ENCODE measurements at regions not wholly inside any gene's neighbourhood (a gene's known extent, or its start where the extent isn't known, plus 50 kb on each side); places are given as distances from the start of the nearest gene placed in this dataset.
A peak's percentile ranks its signal among the peaks of the same experiment; 100 is the strongest.

DNA sequence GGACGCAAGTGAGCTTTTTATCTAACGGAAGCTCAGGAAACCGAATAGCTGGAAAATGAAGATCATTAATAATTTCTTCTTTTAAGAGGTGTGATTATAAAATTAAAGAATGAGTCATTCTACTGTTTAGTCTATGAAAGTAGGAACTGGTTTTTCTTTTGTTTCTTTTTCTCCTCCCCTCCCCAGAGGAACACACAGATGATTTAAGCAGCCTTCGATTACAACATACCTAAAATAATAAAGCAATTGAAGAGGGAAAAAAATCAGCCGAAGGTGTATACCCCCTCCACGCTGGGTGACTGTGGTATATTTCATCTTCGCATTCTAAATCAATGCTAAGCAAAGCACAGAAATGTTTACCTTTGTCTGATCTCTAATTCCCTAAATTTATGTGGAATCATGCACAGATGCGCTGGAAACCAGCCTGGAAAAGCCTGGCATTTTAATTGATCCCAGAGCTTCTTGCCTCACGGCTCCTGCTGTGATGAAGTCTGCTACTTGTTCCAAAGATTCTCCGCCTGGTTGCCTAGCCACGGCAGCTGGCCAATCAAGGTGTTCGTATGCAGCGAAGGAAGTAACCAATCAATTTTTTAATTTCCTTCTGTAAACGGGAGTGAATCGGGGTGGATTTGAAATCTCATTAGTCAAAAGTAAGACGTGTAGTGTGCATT lies 133.9 kb downstream of the FANCF start:
- peak; percentile 49 for DNase-seq (ENCODE audit: low spot score)

DNA sequence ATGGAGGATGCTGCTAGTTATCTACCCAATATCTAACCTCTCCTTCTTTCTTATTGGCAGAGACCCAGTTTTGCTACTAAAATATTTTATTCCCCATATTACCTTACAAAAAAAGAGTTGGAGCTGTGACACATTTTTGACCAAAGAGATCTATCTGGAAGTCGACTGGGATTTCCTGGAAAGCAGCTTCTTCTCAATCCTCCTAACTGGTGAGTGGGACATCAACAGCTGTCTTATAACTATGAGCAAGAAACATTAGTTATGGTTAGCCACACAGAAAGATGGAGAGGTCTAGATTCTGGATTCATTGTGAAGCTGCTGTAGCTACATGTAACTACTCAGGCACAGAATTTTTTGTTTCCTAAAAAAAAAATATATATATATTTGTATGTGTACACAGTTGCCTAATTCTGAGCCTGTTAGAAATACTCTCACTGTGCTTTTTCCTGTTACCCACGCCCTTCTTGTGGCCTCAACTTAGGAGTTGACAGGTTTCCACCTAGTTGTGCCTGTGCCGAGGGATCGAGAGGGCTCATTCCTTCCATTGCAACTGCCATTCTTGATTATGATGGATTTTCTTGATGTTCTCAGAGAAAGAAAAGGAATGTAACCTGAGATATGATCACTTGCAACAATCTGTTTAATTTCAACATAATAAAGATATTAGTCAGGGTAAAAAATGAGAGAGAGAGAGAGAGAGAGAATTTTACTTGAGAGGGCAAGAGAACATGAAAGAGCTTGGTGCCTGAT lies 142.0 kb downstream of the SLC17A6 start:
- no peak for DNase-seq (ENCODE audit: low spot score)

DNA sequence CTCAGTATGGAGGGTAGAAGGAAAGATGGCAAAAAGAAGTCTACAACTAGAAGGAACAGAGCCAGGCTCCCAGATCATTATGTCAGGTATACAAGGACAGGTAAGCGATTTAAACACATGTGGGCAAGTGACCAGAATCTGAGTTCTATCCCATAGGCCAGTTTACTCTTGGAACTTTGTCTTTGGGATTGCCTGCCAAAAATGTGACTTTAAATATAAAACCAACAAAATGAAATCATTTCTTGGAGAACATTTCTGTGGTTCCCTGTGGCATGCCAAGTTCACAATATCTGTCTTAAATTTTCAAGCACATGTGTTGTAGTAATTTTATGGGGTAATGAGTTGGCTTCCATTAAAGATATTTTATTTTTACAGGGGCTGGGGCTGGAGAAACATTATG lies 141.0 kb downstream of the SLC17A6 start:
- DNase-seq (ENCODE audit: low spot score), result no peak

DNA sequence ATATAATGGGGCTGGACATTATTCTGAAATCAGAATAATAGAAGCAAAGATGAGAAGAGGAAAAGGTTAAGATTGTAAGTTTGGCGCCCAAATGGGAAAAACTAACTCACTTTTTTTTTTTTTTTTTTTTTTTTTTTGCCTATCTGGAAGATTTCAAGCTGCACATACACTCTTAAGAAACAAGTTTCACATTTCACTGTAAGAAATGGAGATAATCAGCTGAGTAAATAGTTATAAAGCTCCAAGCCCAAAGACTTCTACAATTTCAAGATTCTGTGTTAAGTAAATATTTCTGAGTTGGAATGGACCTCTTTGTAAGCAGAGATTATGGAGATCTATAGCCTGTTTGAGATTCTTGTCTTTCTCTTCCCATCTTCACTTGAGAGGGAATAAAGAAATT lies 140.0 kb downstream of the SLC17A6 start:
- no peak for DNase-seq (ENCODE audit: low spot score)

DNA sequence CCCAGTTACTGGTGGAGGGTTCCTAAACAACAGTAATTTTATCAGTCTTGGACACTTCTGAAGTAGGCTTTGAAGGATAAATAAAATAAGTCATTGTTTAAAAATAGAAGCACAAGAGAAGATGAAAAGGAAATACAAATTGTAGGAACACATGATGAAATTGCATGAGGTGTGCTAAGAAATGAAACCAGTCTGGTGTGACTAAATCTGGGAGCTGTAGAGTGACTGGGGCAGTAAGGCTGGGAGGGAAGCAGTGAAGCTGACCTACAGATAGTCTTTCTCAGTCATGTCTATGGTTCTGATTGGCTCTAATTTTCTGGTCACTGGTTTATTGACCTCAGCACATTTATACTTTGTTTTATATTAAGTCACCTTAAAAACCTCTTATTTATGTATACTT lies 139.1 kb downstream of the SLC17A6 start:
- no peak for DNase-seq (ENCODE audit: low spot score)

DNA sequence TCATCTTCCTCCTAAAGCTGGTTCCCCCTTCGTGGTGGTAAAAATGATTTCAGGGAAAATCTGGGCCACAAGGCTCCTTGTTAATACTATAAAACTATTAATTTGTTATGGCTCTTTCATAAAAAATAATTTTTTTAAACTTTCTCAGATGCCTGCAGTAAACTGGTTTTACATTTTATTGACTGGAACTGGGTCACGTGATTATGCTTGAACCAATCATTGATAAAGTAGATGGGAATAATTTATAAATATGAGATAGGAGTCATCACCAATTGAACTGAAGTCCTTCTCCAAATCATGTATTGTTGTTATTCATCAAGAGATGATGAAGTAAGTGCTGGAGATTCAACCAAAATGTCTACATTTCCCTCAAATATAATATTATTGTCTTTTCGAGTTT lies 138.4 kb downstream of the SLC17A6 start:
- DNase-seq (ENCODE audit: low spot score), result no peak

DNA sequence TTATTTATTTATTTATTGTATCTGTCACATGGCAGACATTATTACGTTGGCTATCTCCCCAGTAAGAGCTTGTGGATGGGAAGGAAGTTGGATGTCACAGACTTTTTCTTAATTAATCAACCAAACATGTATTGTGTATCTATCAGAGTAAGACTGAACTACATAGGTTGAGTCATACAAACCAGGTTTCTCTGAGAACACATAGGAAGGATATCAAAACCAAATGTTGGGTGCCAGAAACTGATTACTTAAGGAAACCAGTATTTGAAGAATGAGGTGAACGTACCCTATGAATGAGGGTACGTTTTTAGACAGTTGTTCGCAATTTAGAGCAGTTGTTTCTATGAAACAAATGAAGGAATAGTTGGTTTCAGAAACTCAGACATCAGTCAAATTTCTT lies 136.4 kb downstream of the SLC17A6 start:
- DNase-seq (ENCODE audit: low spot score), result no peak

DNA sequence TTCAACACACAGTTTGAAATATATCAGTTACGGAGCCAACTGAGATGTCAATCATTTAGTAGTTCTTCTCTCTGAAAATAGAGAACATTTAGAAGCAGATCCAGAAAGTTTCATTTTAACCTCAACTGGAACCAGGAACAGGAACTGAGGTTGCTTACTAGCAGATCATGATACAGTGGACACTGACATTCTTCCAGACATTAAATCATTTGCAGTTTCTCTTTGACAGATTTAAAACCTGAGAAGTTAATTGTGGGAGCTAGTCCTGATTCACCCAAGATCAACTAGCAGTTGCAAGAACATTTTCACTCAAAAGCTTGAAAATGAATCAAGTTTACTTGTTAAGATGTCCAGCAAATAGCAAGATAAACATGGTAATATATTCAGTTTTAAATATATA lies 135.4 kb downstream of the SLC17A6 start:
- no peak for DNase-seq (ENCODE audit: low spot score)

DNA sequence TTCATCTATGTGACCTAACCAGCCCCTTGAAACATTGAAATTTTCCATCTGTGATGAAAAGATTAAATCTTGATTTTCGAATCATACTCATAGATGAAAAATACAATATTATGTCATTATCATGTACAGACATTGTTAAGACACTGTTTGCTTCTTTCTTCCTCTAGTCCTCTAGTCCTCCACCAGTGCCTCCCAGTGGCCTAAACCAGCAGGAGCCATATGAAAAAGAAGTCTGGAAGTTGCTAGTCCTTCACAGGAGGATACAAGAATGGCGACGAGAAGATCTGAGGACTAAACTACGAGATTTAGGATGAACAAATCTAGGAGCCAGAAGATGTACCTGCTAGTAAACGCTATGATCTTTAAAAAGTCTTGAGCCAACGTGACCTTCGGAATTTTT lies 134.1 kb downstream of the SLC17A6 start:
- no peak for DNase-seq (ENCODE audit: low spot score)

DNA sequence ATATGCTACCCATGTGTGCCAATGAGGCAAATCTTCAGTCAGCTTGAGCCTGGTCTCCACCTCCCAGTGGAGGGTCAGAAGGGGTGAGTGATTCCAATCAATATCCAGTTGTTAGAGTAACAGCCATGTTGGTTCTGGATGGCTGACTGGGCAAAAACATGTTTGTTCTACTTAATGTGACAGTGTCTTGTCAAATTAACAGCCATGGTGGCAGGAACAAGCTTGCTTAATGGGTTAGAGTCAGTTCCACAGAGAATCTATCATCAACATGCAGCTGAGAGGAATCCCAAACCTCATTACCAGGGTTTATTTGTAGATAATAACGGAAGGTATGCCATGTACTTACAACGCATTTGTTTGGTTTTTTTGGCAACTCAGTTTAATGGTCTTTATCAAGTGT lies 133.2 kb downstream of the SLC17A6 start:
- no peak for DNase-seq (ENCODE audit: low spot score)

DNA sequence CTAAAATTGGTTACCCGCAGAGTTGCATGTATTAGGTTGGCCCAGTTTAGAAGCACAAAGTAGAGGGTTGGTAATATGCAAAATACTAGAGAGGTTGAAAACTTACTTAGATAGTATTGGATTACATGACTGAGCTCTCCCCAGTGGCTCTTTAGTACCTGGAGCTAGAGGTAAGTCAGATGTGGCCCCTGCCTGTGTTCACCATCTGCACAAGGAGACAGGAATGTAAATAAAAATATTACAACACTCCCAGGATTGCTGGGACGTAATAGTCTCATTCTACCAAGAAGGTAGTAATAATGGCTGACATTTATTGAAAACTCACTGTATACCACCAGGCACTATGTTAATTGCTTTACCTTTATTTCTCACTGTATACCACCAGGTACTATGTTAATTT lies 129.6 kb downstream of the SLC17A6 start:
- DNase-seq (ENCODE audit: low spot score), result no peak

DNA sequence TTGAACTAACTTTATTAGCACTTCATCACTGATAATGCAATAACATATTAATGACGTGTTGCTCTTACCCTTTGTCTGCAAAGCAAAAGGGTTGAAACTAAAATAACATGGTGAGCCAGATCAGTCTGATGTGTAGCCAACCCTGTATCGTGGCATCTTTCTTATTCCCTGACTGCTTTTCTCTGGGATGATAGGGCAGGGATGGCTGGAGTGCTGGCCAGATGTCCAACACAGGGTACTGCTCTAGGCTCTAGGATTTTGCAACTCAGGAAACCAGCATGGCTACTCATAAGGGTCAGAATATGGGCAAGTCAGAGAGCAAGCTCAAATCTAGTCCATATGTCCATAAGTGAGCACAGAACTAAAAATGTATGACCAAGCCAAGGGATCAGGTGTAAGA lies 129.1 kb downstream of the SLC17A6 start:
- no peak for DNase-seq (ENCODE audit: low spot score)

DNA sequence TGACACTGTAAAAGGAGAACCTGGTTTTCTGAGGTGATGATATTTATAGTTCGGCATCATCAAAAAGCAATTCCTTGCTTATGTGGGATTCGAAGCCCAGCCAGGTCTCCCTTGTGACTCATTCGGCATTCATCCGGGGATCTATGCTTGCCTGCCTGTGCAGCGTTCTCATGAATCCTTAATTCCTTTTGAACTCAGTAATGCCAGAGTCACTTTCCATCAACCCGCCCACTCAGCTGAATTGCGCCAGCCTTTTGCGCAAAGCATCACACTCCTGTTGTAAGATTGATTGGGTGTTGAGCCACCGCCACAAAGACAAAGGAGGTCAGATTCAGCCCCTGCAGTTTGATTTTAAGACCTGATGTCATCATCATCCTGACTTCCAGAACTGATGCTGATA lies 128.6 kb downstream of the SLC17A6 start:
- DNase-seq (ENCODE audit: low spot score), result peak; percentile 5

DNA sequence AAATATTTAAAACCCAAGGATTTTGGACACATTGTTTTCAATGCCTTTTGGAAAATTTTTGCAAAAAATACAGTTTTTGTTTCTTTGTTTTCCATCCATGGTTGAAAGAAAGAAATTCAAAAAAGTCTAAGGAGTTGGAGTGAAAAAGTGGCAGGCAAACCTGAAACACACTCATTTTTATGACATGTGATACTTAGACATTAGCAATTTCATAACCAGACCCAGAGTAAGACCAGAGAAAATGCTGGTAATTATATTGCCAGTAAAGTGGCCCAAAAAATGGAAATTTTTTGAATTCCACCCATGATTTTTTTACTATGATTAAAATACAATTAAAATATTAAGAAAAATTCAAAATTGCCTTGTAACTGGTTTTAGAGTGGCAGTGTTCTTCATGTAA lies 128.2 kb downstream of the SLC17A6 start:
- no peak for DNase-seq (ENCODE audit: low spot score)

DNA sequence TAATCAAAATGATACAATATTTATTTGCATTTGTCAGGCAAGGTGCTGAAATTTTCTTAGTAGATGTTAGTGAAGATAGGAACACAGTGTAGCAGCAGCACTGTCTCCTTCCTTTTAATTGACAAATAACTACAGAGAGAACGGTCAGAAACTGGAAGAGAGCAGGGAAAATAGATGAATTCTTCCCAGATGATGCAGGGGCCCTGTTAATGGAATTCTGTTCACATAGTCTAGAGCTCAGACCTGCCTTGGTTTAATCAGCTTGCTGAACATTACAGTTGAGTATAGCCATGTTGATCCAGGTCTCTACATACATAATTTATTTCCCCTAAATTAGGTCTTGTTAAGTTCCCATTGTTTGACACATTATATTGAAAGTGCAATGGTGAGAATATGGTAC lies 127.4 kb downstream of the SLC17A6 start:
- no peak for DNase-seq (ENCODE audit: low spot score)

DNA sequence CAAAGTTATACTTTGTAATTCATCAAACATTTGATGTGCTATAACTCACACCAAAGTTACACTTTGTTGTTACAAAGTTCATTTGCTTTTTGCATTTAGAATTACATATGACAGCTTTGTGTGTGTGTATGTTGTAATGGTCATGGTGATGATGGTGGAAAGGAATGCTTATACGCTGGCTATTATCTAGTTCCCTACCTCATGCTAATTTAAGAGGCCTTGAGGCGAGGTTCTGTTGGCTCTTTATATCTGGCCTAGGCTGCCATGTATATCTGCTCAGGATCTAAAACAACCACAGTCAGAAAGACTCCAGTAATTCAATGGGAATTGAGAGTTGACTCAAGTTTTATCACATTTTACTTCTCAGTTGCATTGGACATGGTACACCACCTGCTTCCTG lies 123.4 kb downstream of the SLC17A6 start:
- no peak for DNase-seq (ENCODE audit: low spot score)

DNA sequence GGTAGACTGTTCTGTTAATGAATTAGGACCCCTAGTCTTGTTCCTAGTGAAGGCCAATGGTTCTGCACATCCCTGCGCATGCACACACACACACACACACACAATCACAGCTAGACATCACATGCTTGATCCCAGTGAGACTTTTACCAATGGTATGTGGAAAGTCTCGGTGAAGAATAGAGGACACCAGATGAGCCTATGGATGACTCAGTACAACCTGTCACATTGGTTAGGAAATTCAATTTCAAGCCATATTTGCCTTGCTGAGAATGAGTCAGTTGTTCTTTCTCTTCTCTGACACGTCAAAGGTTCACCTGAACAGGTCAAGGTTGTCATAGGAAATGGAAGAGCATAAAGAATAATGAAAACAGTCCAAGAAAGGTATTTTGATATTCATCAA lies 122.0 kb downstream of the SLC17A6 start:
- DNase-seq (ENCODE audit: low spot score), result no peak

DNA sequence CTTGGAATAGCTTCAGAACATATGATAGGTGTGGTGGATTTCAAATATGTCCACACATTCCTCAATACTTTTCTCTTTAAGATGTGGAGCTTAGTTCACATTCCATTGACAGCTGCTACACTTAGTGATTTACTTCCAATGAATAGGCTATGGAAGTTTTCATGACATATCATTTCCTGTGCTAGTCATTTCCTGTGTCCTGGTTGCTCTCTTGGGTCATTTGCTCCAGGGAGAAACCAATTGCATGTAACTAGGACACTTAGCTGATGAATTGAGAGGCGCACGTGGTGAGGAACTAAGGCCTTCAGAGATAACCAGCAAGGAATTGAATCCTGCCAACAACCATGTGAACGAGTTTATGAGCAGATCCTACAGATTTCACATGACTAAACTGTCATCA lies 120.9 kb downstream of the SLC17A6 start:
- DNase-seq (ENCODE audit: low spot score), result no peak

DNA sequence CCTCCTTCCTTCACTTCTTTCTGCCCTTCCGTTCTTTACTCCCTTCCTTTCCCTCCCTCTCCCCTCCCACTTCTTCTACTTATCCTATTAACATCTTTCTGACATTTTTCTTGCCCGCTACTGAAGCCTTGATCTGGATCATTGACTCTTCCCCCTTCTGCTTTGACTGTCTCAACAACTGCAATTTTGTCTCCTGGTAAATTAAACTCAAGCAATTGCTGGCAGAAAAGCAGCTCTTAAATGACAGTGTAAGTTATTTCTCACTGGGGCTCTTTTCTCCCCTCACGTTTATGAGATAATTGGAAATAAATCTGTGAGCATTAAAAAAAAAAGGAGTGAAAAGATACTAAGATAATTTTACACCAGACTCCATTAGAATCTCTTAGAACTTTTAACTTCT lies 120.0 kb downstream of the SLC17A6 start:
- DNase-seq (ENCODE audit: low spot score), result no peak

DNA sequence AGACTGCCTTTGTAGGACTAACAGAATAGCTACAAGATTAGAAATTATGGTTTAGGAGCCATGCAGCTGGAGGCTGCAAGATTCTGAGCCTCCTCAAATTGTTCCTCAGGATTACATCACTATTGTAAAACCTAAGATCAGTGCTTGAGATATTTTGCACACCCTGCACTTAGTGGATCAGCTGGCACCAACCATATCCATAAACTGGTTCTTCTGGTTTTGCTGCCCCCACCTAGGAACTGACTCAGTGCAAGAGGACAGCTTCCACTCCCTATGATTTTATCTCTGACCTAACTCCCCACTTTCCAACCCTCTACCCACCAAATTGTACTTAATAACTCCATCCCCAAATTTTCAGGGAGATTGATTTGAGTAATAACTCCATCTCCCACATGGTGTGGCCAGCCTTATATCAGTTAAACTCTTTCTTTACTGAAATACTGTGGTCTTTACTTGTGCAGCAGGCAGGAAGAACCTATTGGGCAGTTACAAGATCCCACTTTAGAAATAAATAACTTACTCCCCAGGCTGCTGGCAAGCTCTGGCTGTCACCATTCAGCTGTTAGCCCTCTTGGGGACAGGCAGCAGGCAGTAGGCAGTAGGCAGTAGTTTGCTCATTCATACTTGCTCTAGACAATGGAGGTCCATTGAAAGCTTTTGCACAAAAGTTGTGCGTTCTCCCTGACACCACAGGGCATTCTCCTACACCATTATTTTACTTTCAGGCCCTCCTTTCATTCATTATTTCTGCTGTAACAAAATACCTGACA lies 119.0 kb downstream of the SLC17A6 start:
- DNase-seq (ENCODE audit: low spot score), result no peak

DNA sequence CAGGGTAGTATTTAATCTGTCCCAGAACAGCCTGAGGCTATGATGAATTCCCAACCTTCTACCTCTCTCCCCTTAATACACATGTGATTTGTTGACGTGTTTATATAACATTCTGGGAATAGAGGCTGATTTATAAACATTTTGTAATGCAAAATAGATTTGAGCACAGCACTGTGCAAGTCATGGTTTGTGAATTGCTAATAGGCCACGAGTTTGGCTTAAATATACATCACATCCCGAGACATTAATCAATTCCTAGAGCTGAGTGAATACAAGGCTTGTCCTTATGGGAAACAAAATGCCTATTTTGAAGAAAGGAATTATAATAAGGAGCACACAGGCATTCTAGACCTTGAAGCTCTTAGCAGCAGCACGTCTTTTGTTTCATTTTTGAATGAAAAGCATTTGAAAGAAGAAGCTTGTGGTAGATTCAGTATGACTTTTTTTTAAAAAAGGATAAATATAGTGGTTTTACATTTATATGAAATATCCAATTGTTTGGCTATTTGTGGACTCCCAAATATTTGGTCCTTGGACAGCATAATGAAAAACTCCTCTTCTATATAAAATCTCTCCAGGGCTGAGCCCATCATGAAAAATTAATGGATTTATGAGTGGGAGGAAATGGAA lies 116.4 kb downstream of the SLC17A6 start:
- no peak for DNase-seq (ENCODE audit: low spot score)

DNA sequence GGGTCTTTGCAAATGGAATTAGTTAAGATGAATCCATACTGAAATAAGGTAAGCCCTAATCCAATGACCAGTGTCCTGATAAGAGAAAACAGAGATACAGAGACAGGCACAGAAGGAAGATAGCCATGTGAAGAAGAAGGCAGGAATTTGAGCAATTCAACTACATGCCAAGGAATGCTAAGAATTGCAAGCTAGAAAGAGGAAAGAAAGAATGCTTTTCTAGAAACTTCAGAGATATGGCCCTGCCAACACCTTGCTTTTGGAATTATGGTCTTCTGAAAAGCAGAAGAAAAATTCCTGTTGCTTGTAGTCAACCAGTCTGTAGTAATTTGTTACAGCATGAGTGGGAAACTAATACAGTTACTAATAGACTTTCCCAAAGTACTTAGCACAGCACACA lies 111.3 kb downstream of the SLC17A6 start:
- DNase-seq (ENCODE audit: low spot score), result no peak

DNA sequence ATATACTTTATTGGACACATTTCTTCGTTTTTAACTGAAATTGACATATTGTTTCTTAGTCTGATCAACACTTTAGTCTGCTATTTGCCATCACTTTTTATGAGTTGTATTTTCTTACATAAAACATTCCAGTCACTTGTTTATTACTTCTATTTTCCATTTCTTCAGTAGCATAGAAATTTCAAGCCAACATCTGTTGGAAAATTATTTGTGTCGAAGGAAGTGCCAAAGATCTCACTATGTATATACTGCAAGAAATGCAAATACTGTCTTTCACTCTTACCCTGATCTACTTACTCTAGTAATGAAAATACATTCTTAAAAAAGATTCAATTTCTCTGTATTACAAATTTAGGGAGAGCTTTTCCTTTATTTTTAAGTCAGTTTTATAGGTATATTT lies 105.9 kb downstream of the SLC17A6 start:
- no peak for DNase-seq (ENCODE audit: low spot score)
